K562 (cell line): ENCODE measurements at regions not wholly inside any gene's neighbourhood (a gene's known extent, or its start where the extent isn't known, plus 50 kb on each side); places are given as distances from the start of the nearest gene placed in this dataset.

Source experiments
- ATAC-seq: fragments of 200-7000 bp; cut with Tn5 transposase; 3 replicates; pipeline ENCODE4 v1.9.1; 2020; ENCODE audit warnings: moderate library complexity
- BruUV-seq: library from RNA; stranded (reverse); fragments of 400-500 nt; replicated peaks from 2 replicates; lab custom pipeline; 2021; lab: Mats Ljungman, UMichigan
- CTCF ChIA-PET: fragments of 300-600 bp; formaldehyde crosslinking; extraction: SDS; loops from one replicate; lab custom pipeline; 2021; ENCODE audit warnings: low intra/inter-chr PET ratio; lab: Yijun Ruan, JAX
- POLR2A ChIA-PET: fragments of 300-600, 350-650 bp; sonication (Branson Sonifier 250); formaldehyde crosslinking; extraction: SDS; loops from one replicate; lab custom pipeline; 2021; ENCODE audit warnings: antibody characterized with exemption, inconsistent platforms; lab: Yijun Ruan, JAX
- DNase-seq, 4 experiments: peaks; one replicate each; pipeline versions ENCODE4 v3.0.0 to v3.0.0-alpha.2; 2011 to 2018; ENCODE audit warnings: low spot score in 3 of 4, mixed read lengths in 3 of 4; ENCODE audit errors: extremely low read depth in 1 of 4
- FAIRE-seq: peaks from 2 replicates; lab custom pipeline; 2011; peaks lifted over from hg19 to GRCh38; lab: Jason Lieb, UNC
- H2AFZ ChIP-seq: 2 replicates; pipeline ENCODE4 v1.6.0; 2011; ENCODE audit warnings: low read depth, low read length, control low read depth, inconsistent platforms
- H3K27ac ChIP-seq: fragments of 200-600 bp; 3 replicates; pipeline ENCODE4 v1.8.0; 2011; ENCODE audit warnings: low read depth, mild to moderate bottlenecking, control low read depth, inconsistent platforms, low read length, moderate library complexity, mixed read lengths; ENCODE audit errors: extremely low read depth
- H3K27me3 ChIP-seq, 2 experiments: fragments of 300-600 bp in 1 of 2; 2 replicates in 1 of 2; 3 replicates in 1 of 2; pipeline versions ENCODE4 v1.6.0 to v1.8.0; 2011; ENCODE audit warnings: inconsistent platforms in 2 of 2, low read length in 2 of 2, mild to moderate bottlenecking in 1 of 2, mixed read lengths in 1 of 2, moderate library complexity in 1 of 2; ENCODE audit not compliant: control insufficient read depth in 2 of 2, insufficient read depth in 2 of 2
- H3K36me3 ChIP-seq: fragments of 300-600 bp; 3 replicates; pipeline ENCODE4 v1.8.0; 2011; ENCODE audit warnings: mild to moderate bottlenecking, low read length, inconsistent platforms; ENCODE audit not compliant: control insufficient read depth, insufficient read depth
- H3K4me1 ChIP-seq, 2 experiments: fragments of 200-600 bp in 1 of 2; replicated peaks in 1 of 2; 2 replicates in 1 of 2; 3 replicates in 1 of 2; pipeline versions ENCODE4 v1.5.1 to v1.8.0; 2011; ENCODE audit warnings: inconsistent platforms in 2 of 2, low read length in 2 of 2, mild to moderate bottlenecking in 1 of 2, mixed read lengths in 1 of 2, moderate library complexity in 1 of 2; ENCODE audit not compliant: control insufficient read depth in 2 of 2, insufficient read depth in 2 of 2
- H3K4me2 ChIP-seq: 2 replicates; pipeline ENCODE4 v1.6.1; 2011; ENCODE audit warnings: low read length, control low read depth, inconsistent platforms, mixed read lengths; ENCODE audit not compliant: insufficient read depth
- H3K4me3 ChIP-seq: fragments of 200-600 bp; sonication (generic), shearing (Covaris generic); 2 replicates; pipeline ENCODE4 v1.5.1; 2016; ENCODE audit warnings: control low read depth, inconsistent platforms
- H3K79me2 ChIP-seq: fragments of 200-600 bp; 3 replicates; pipeline ENCODE4 v1.8.0; 2011; ENCODE audit warnings: low read length, inconsistent platforms; ENCODE audit not compliant: control insufficient read depth, insufficient read depth
- H3K9ac ChIP-seq, 2 experiments: 2 replicates each; pipeline versions ENCODE4 v1.6.0 to v1.6.1; 2011; ENCODE audit warnings: low read depth in 2 of 2, low read length in 2 of 2, control low read depth in 1 of 2, inconsistent platforms in 1 of 2, mild to moderate bottlenecking in 1 of 2, mixed read lengths in 1 of 2; ENCODE audit not compliant: insufficient read depth in 1 of 2
- H3K9me1 ChIP-seq: one replicate; pipeline ENCODE4 v1.6.0; 2011; ENCODE audit warnings: inconsistent platforms, mild to moderate bottlenecking, low read length, moderate library complexity; ENCODE audit not compliant: control insufficient read depth, insufficient read depth
- H3K9me3 ChIP-seq: replicated peaks from 2 replicates; pipeline ENCODE4 v1.5.1; 2011; ENCODE audit warnings: low read depth, low read length, inconsistent platforms; ENCODE audit not compliant: control insufficient read depth, insufficient read depth
- H4K20me1 ChIP-seq: replicated peaks from 2 replicates; pipeline ENCODE4 v1.6.1; 2011; ENCODE audit warnings: low read length, inconsistent platforms, mixed read lengths; ENCODE audit not compliant: control insufficient read depth, insufficient read depth
- ARID2 ChIP-seq: fragments of 450-650 bp; IDR thresholded peaks from 2 replicates; pipeline ENCODE4 v1.6.1; 2017; ENCODE audit warnings: antibody characterized with exemption, mild to moderate bottlenecking
- ATF4 ChIP-seq: fragments of 450-650 bp; formaldehyde crosslinking; IDR thresholded peaks from 2 replicates; pipeline ENCODE4 v1.4.0; 2022; ENCODE audit warnings: mild to moderate bottlenecking, moderate library complexity
- BRD4 ChIP-seq: fragments of 200-600 bp; sonication (generic); IDR thresholded peaks from 2 replicates; pipeline ENCODE4 v1.6.1; 2017; ENCODE audit warnings: inconsistent platforms
- CSDE1 ChIP-seq, 2 experiments: fragments of 450-650 bp; IDR thresholded peaks; 2 replicates each; pipeline ENCODE4 v1.6.1; 2016; ENCODE audit warnings: mild to moderate bottlenecking in 1 of 2
- KAT2B ChIP-seq: IDR thresholded peaks from one replicate; pipeline ENCODE4 v1.6.1; 2012; ENCODE audit warnings: low read depth, mild to moderate bottlenecking, control low read depth, inconsistent platforms, low read length, moderate library complexity
- MCM3 ChIP-seq: fragments of 450-650 bp; IDR thresholded peaks from 2 replicates; pipeline ENCODE4 v1.6.1; 2016
- MIER1 ChIP-seq: fragments of 450-650 bp; IDR thresholded peaks from 2 replicates; pipeline ENCODE4 v1.6.1; 2016; ENCODE audit warnings: antibody characterized with exemption, mild to moderate bottlenecking, low read depth
- NFYB ChIP-seq: IDR thresholded peaks from 2 replicates; pipeline ENCODE4 v1.6.1; 2011; ENCODE audit warnings: mild to moderate bottlenecking, moderate library complexity; ENCODE audit not compliant: insufficient read length; ENCODE audit errors: extremely low read depth
- PKNOX1 ChIP-seq: fragments of 450-650 bp; IDR thresholded peaks from 2 replicates; pipeline ENCODE4 v1.6.1; 2016
- TAF7 ChIP-seq: fragments of 450-650 bp; IDR thresholded peaks from 2 replicates; pipeline ENCODE4 v1.6.1; 2016; ENCODE audit warnings: missing genetic modification characterization, missing compliant biosample characterization
- TSHZ1 ChIP-seq: fragments of 250-450 bp; sonication (Bioruptor Pico); IDR thresholded peaks from 2 replicates; pipeline ENCODE4 v1.4.0; 2020; ENCODE audit warnings: mild to moderate bottlenecking, moderate library complexity
- VEZF1 ChIP-seq: fragments of 200-800 bp; sonication (Bioruptor generic); IDR thresholded peaks from 2 replicates; pipeline ENCODE4 v1.6.1; 2017; ENCODE audit warnings: missing genetic modification characterization, missing compliant biosample characterization
- ZBTB17 ChIP-seq: fragments of 450-650 bp; formaldehyde crosslinking; IDR thresholded peaks from 2 replicates; pipeline ENCODE4 v1.4.0; 2020; ENCODE audit warnings: mild to moderate bottlenecking
- ZNF174 ChIP-seq: fragments of 250-450 bp; sonication (Bioruptor Pico); IDR thresholded peaks from 2 replicates; pipeline ENCODE4 v1.4.0; 2020; ENCODE audit warnings: mild to moderate bottlenecking
- ZNF41 ChIP-seq: fragments of 250-450 bp; sonication (Bioruptor Pico); conservative IDR thresholded peaks from 2 replicates; pipeline ENCODE4 v1.4.0; 2020; ENCODE audit warnings: mild to moderate bottlenecking
- WGBS: fragments of 100-300 bp; shearing (Covaris generic); methylation state at CpG from one replicate; pipeline ENCODE4 v1.1.6; 2016; ENCODE audit warnings: low coverage, mixed read lengths; ENCODE audit not compliant: insufficient coverage; ENCODE audit errors: missing lambda C conversion rate; 5-methylcytosine and 5-hydroxymethylcytosine counted together
- in situ Hi-C: fragments of 300-500 bp; cut with MboI; formaldehyde crosslinking; loops from 4 replicates; pipeline ENCODE4 v1.15.0; 2018; ENCODE audit warnings: inconsistent platforms, mixed read lengths
- intact Hi-C: fragments of 100-400 bp; cut with micrococcal nuclease; formaldehyde crosslinking; loops from 2 replicates; pipeline ENCODE4 v1.14.2; 2022

- H3K79me2 ChIP-seq = no peaks in the 10 kb centered on the region
- H3K36me3 ChIP-seq = no peaks in the 10 kb centered on the region
- DNase-seq = no peak
- no TSS peak for BruUV-seq
- H3K4me3 ChIP-seq = no peak overlapping the region
- 2% methylated on average over 8 of the region's 8 CpGs for WGBS
- H3K27ac ChIP-seq = no peak overlapping the region
- no peaks in the 10 kb centered on the region for H4K20me1 ChIP-seq
- no peak for ATAC-seq
- H3K9ac ChIP-seq = no peak overlapping the region
- no peaks in the 10 kb centered on the region for H3K27me3 ChIP-seq
- FAIRE-seq = no peak
- no peaks in the 10 kb centered on the region for H3K9me1 ChIP-seq
- CTCF ChIA-PET = no interaction called here
- H3K4me2 ChIP-seq = no peak overlapping the region
- H3K4me1 ChIP-seq = no peaks in the 10 kb centered on the region; a peak in 1 of 5 replicates
- in situ Hi-C loops (loop anchor here (5.0 kb wide), 1 partner anchor 425 kb away; no protein-coding TSS in a partner anchor), intact Hi-C loops (no loop called here)
- POLR2A ChIA-PET = interaction anchor here (0.7 kb wide), 1 partner anchor 16 kb away, joined by 4 read pairs; no protein-coding TSS in a partner anchor
- no peak overlapping the region for H2AFZ ChIP-seq
- no peaks in the 10 kb centered on the region for H3K9me3 ChIP-seq
- TF ChIP-seq ZNF41 (CRISPR knock-in tag) = no peak
- TF ChIP-seq TAF7 = no peak
- TF ChIP-seq PKNOX1 = no peak
- TF ChIP-seq ATF4 (CRISPR knock-in tag) = no peak
- no peak for TF ChIP-seq ZBTB17
- no peak for TF ChIP-seq ARID2
- no peak for TF ChIP-seq MIER1
- no peak for TF ChIP-seq BRD4
- no peak for TF ChIP-seq KAT2B
- no peak for TF ChIP-seq MCM3
- no peak for TF ChIP-seq TSHZ1
- TF ChIP-seq ZNF174 (CRISPR knock-in tag) = no peak
- TF ChIP-seq VEZF1 (CRISPR knock-in tag) = no peak
- no peak for TF ChIP-seq CSDE1 (IDR thresholded peaks at IDR 0.05)
- TF ChIP-seq NFYB = no peak
These were observed 458.8 kb downstream of the METTL4 start for GRCh38 chr18:2112435-2113045.
